SK-N-SH (cell line): ENCODE measurements at regions not wholly inside any gene's neighbourhood (a gene's known extent, or its start where the extent isn't known, plus 50 kb on each side); places are given as distances from the start of the nearest gene placed in this dataset.

ENCODE experiments used
- CTCF ChIA-PET: fragments of 300-600, 350-600 bp; formaldehyde crosslinking; extraction: SDS; loops from one replicate; lab custom pipeline; 2021; lab: Yijun Ruan, JAX
- POLR2A ChIA-PET: fragments of 350-600 bp; sonication (Branson Sonifier 250); formaldehyde crosslinking; extraction: SDS; loops from one replicate; lab custom pipeline; 2020; ENCODE audit warnings: antibody characterized with exemption, inconsistent platforms; lab: Yijun Ruan, JAX
- DNase-seq: peaks from one replicate; pipeline ENCODE4 v3.0.0; 2012
- H2AFZ ChIP-seq: fragments of 200-600 bp; sonication (generic); 2 replicates; pipeline ENCODE4 v1.8.1; 2016; ENCODE audit warnings: antibody characterized with exemption, mild to moderate bottlenecking, low read depth
- H3F3A ChIP-seq: fragments of 200-600 bp; sonication (generic); replicated peaks from 2 replicates; pipeline ENCODE3; 2016; ENCODE audit warnings: antibody characterized with exemption, mild to moderate bottlenecking; ENCODE audit not compliant: insufficient read depth
- H3K27ac ChIP-seq, 2 experiments: fragments of 200-500 bp in 1 of 2; fragments of 200-600 bp in 1 of 2; sonication (Bioruptor generic) in 1 of 2; sonication (generic), shearing (Covaris generic) in 1 of 2; 2 replicates each; pipeline versions ENCODE4 v1.5.1 to v1.6.1; 2014 to 2016; ENCODE audit warnings: low read depth in 2 of 2, inconsistent platforms in 1 of 2, low read length in 1 of 2, mild to moderate bottlenecking in 1 of 2, mixed read lengths in 1 of 2
- H3K27me3 ChIP-seq: fragments of 200-600 bp; sonication (generic), shearing (Covaris generic); 2 replicates; pipeline ENCODE4 v1.6.1; 2016; ENCODE audit warnings: mixed run types; ENCODE audit not compliant: insufficient read depth
- H3K36me3 ChIP-seq, 2 experiments: fragments of 200-500 bp in 1 of 2; fragments of 200-600 bp in 1 of 2; sonication (Bioruptor generic) in 1 of 2; sonication (generic) in 1 of 2; replicated peaks in 1 of 2; 2 replicates each; pipeline versions ENCODE3 to v1.5.1; 2014 to 2016; ENCODE audit warnings: low read length in 1 of 2, mild to moderate bottlenecking in 1 of 2; ENCODE audit not compliant: insufficient read depth in 2 of 2, control insufficient read depth in 1 of 2
- H3K4me1 ChIP-seq, 2 experiments: fragments of 200-500 bp in 1 of 2; fragments of 200-600 bp in 1 of 2; sonication (Bioruptor generic) in 1 of 2; sonication (generic), shearing (Covaris generic) in 1 of 2; 2 replicates each; pipeline versions ENCODE4 v1.5.1 to v1.6.1; 2014 to 2016; ENCODE audit warnings: low read depth in 1 of 2, low read length in 1 of 2, mixed run types in 1 of 2; ENCODE audit not compliant: insufficient read depth in 2 of 2, control insufficient read depth in 1 of 2
- H3K4me2 ChIP-seq: fragments of 200-600 bp; sonication (generic), shearing (Covaris generic); 2 replicates; pipeline ENCODE4 v1.6.1; 2017; ENCODE audit warnings: mixed run types
- H3K4me3 ChIP-seq, 2 experiments: fragments of 200-500 bp in 1 of 2; fragments of 200-600 bp in 1 of 2; sonication (Bioruptor generic) in 1 of 2; sonication (generic), shearing (Covaris generic) in 1 of 2; 2 replicates each; pipeline versions ENCODE4 v1.5.1 to v1.8.1; 2014 to 2016; ENCODE audit warnings: low read depth in 2 of 2, inconsistent platforms in 1 of 2, low read length in 1 of 2, mild to moderate bottlenecking in 1 of 2, mixed read lengths in 1 of 2, moderate library complexity in 1 of 2
- H3K79me2 ChIP-seq: fragments of 200-600 bp; sonication (generic); 2 replicates; pipeline ENCODE4 v1.8.1; 2017; ENCODE audit warnings: mild to moderate bottlenecking; ENCODE audit not compliant: insufficient read depth
- H3K9ac ChIP-seq: fragments of 200-600 bp; sonication (generic); 2 replicates; pipeline ENCODE4 v1.6.1; 2017; ENCODE audit warnings: mixed run types
- H3K9me2 ChIP-seq: fragments of 200-600 bp; sonication (generic); 2 replicates; pipeline ENCODE4 v1.6.1; 2017; ENCODE audit warnings: mixed run types
- H3K9me3 ChIP-seq: fragments of 200-600 bp; sonication (generic); 2 replicates; pipeline ENCODE4 v1.6.1; 2017; ENCODE audit warnings: mixed run types, mild to moderate bottlenecking, moderate library complexity
- H4K20me1 ChIP-seq: fragments of 200-600 bp; sonication (generic); 2 replicates; pipeline ENCODE4 v1.6.1; 2017; ENCODE audit warnings: mild to moderate bottlenecking, mixed run types; ENCODE audit not compliant: insufficient read depth
- CHD2 ChIP-seq: fragments of 150-350 bp; IDR thresholded peaks from 2 replicates; pipeline ENCODE4 v1.6.1; 2018; ENCODE audit warnings: low read length; ENCODE audit not compliant: partially characterized antibody
- EP300 ChIP-seq, 2 experiments: IDR thresholded peaks; 2 replicates each; pipeline versions ENCODE4 v1.4.0 to v1.6.1; 2012; ENCODE audit warnings: borderline replicate concordance in 1 of 2, low read depth in 1 of 2, low read length in 1 of 2
- FOSL2 ChIP-seq: IDR thresholded peaks from 2 replicates; pipeline ENCODE4 v1.4.0; 2012; ENCODE audit warnings: low read depth, mild to moderate bottlenecking, moderate library complexity, borderline replicate concordance
- FOXJ3 ChIP-seq: sonication (generic); formaldehyde crosslinking; IDR thresholded peaks from 2 replicates; pipeline ENCODE4 v1.5.1; 2020; ENCODE audit warnings: mild to moderate bottlenecking, missing genetic modification reagents
- GABPA ChIP-seq: IDR thresholded peaks from 2 replicates; pipeline ENCODE4 v1.4.0; 2012; ENCODE audit warnings: low read depth, mild to moderate bottlenecking
- RAD21 ChIP-seq: IDR thresholded peaks from 2 replicates; pipeline ENCODE4 v1.6.1; 2012; ENCODE audit warnings: mild to moderate bottlenecking, low read length
- RCOR1 ChIP-seq: fragments of 150-350 bp; IDR thresholded peaks from 2 replicates; pipeline ENCODE4 v1.6.1; 2017; ENCODE audit warnings: antibody characterized with exemption, low read length
- SIN3A ChIP-seq: IDR thresholded peaks from 2 replicates; pipeline ENCODE4 v1.6.1; 2012; ENCODE audit warnings: low read depth, mild to moderate bottlenecking, low read length, moderate library complexity, borderline replicate concordance
- TCF12 ChIP-seq: IDR thresholded peaks from 2 replicates; pipeline ENCODE4 v1.4.0; 2012
- WGBS: methylation state at CpG from one replicate; pipeline ENCODE4 v1.1.6; 2017; ENCODE audit warnings: low lambda C conversion rate; 5-methylcytosine and 5-hydroxymethylcytosine counted together
- TF ChIP-seq, protein P1 (sequence below): IDR thresholded peaks from 2 replicates; pipeline ENCODE4 v1.4.0; 2012; ENCODE audit warnings: low read depth, borderline replicate concordance
- TF ChIP-seq, protein P2 (sequence below): fragments of 200-600 bp; sonication (generic); IDR thresholded peaks from 2 replicates; pipeline ENCODE4 v1.6.1; 2017; ENCODE audit warnings: antibody characterized with exemption, mild to moderate bottlenecking, moderate library complexity
- TF ChIP-seq, protein P3 (sequence below): IDR thresholded peaks from 2 replicates; pipeline ENCODE4 v1.4.0; 2012; ENCODE audit warnings: low read depth, borderline replicate concordance
- TF ChIP-seq, protein P4 (sequence below): fragments of 150-350 bp; IDR thresholded peaks from 2 replicates; pipeline ENCODE4 v1.6.1; 2017; ENCODE audit warnings: antibody characterized with exemption, low read length, low read depth, borderline replicate concordance

DNA sequence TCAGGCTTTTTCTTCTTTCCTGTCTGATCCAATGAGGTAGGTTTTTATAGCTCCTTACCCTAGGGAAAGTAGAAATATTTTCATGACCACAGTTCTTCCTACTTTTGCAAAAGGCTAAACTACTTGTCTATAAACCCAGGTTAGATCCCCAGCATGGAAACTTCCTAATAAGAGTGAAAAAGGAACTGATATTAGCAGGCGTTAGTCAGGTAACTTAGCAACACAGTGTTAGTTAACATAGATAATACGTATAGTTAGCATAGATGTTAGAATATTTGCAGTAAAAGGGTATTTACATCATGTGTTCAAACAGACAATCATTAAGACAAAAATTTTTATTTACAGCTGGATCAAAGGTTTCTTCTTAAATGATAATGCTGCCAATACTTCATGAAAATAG lies 162.9 kb upstream of the DAB2 start:
- Histone ChIP-seq H2AFZ (no peak overlapping the region), H4K20me1 (no peaks in the 10 kb centered on the region), H3K9ac (no peak overlapping the region), H3K4me3 (no peak overlapping the region), H3K9me3 (no peaks in the 10 kb centered on the region), H3K79me2 (no peaks in the 10 kb centered on the region), H3K9me2 (no peaks in the 10 kb centered on the region), H3K4me2 (no peak overlapping the region), H3K4me1 (no peaks in the 10 kb centered on the region), H3F3A (no peaks in the 10 kb centered on the region), H3K27me3 (peaks cover 48% of the 10 kb centered on the region; the same call in 1 of the 2 replicates), H3K27ac (no peak overlapping the region), H3K36me3 (no peaks in the 10 kb centered on the region)
- POLR2A ChIA-PET: no interaction called here
- 8% methylated on average over 2 of the region's 2 CpGs for WGBS
- no peak for TF ChIP-seq FOSL2
- TF ChIP-seq RCOR1: no peak
- no peak for TF ChIP-seq TCF12
- TF ChIP-seq, protein P1, sequence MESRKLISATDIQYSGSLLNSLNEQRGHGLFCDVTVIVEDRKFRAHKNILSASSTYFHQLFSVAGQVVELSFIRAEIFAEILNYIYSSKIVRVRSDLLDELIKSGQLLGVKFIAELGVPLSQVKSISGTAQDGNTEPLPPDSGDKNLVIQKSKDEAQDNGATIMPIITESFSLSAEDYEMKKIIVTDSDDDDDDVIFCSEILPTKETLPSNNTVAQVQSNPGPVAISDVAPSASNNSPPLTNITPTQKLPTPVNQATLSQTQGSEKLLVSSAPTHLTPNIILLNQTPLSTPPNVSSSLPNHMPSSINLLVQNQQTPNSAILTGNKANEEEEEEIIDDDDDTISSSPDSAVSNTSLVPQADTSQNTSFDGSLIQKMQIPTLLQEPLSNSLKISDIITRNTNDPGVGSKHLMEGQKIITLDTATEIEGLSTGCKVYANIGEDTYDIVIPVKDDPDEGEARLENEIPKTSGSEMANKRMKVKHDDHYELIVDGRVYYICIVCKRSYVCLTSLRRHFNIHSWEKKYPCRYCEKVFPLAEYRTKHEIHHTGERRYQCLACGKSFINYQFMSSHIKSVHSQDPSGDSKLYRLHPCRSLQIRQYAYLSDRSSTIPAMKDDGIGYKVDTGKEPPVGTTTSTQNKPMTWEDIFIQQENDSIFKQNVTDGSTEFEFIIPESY: no peak
- TF ChIP-seq SIN3A: no peak
- TF ChIP-seq FOXJ3 (CRISPR knock-in tag): no peak
- TF ChIP-seq RAD21: no peak
- TF ChIP-seq CHD2: no peak
- TF ChIP-seq, protein P2, sequence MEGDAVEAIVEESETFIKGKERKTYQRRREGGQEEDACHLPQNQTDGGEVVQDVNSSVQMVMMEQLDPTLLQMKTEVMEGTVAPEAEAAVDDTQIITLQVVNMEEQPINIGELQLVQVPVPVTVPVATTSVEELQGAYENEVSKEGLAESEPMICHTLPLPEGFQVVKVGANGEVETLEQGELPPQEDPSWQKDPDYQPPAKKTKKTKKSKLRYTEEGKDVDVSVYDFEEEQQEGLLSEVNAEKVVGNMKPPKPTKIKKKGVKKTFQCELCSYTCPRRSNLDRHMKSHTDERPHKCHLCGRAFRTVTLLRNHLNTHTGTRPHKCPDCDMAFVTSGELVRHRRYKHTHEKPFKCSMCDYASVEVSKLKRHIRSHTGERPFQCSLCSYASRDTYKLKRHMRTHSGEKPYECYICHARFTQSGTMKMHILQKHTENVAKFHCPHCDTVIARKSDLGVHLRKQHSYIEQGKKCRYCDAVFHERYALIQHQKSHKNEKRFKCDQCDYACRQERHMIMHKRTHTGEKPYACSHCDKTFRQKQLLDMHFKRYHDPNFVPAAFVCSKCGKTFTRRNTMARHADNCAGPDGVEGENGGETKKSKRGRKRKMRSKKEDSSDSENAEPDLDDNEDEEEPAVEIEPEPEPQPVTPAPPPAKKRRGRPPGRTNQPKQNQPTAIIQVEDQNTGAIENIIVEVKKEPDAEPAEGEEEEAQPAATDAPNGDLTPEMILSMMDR: no peak
- TF ChIP-seq, protein P3, sequence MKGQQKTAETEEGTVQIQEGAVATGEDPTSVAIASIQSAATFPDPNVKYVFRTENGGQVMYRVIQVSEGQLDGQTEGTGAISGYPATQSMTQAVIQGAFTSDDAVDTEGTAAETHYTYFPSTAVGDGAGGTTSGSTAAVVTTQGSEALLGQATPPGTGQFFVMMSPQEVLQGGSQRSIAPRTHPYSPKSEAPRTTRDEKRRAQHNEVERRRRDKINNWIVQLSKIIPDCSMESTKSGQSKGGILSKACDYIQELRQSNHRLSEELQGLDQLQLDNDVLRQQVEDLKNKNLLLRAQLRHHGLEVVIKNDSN: no peak
- TF ChIP-seq, protein P4, sequence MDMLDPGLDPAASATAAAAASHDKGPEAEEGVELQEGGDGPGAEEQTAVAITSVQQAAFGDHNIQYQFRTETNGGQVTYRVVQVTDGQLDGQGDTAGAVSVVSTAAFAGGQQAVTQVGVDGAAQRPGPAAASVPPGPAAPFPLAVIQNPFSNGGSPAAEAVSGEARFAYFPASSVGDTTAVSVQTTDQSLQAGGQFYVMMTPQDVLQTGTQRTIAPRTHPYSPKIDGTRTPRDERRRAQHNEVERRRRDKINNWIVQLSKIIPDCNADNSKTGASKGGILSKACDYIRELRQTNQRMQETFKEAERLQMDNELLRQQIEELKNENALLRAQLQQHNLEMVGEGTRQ: no peak
- no peak for TF ChIP-seq EP300 (IDR thresholded peaks at IDR 0.05; ENCODE audit: borderline replicate concordance in 1 of 2, low read depth in 1 of 2, low read length in 1 of 2)
- TF ChIP-seq GABPA: no peak
- CTCF ChIA-PET: interaction anchor here (0.7 to 2.6 kb wide), 2 partner anchors 9 to 16 kb away, joined by 4 to 10 read pairs; no protein-coding TSS in a partner anchor
- no peak for DNase-seq
